H9 (cell line): ENCODE measurements at regions not wholly inside any gene's neighbourhood (a gene's known extent, or its start where the extent isn't known, plus 50 kb on each side); places are given as distances from the start of the nearest gene placed in this dataset.
A peak's percentile ranks its signal among the peaks of the same experiment; 100 is the strongest.

Experiments
- DNase-seq: peaks from one replicate; pipeline ENCODE4 v3.0.0-alpha.2; 2017
- H2AFZ ChIP-seq: one replicate; pipeline ENCODE4 v1.6.1; 2013; ENCODE audit warnings: mild to moderate bottlenecking, low read length, control low read depth, moderate library complexity
- H2AK5ac ChIP-seq: 2 replicates; pipeline ENCODE4 v1.6.1; 2013; ENCODE audit warnings: low read length, control low read depth, mixed read lengths; ENCODE audit not compliant: insufficient read length
- H2BK120ac ChIP-seq: one replicate; pipeline ENCODE4 v1.6.1; 2013; ENCODE audit warnings: low read depth, mild to moderate bottlenecking, low read length, control low read depth, inconsistent platforms; ENCODE audit not compliant: poor library complexity, severe bottlenecking
- H2BK12ac ChIP-seq: 2 replicates; pipeline ENCODE4 v1.6.1; 2013; ENCODE audit warnings: low read length, control low read depth, mixed read lengths, low read depth; ENCODE audit not compliant: insufficient read length
- H2BK15ac ChIP-seq: 2 replicates; pipeline ENCODE4 v1.6.1; 2013; ENCODE audit warnings: low read depth, low read length, control low read depth
- H2BK20ac ChIP-seq: one replicate; pipeline ENCODE4 v1.6.1; 2013; ENCODE audit warnings: low read depth, mild to moderate bottlenecking, low read length, control low read depth, inconsistent platforms; ENCODE audit not compliant: poor library complexity, severe bottlenecking
- H2BK5ac ChIP-seq: 2 replicates; pipeline ENCODE4 v1.6.1; 2013; ENCODE audit warnings: low read length, control low read depth, mixed read lengths; ENCODE audit not compliant: insufficient read length
- H3K14ac ChIP-seq: 2 replicates; pipeline ENCODE4 v1.6.1; 2013; ENCODE audit warnings: low read length, control low read depth; ENCODE audit not compliant: insufficient read depth
- H3K18ac ChIP-seq: 2 replicates; pipeline ENCODE4 v1.6.1; 2013; ENCODE audit warnings: low read depth, mild to moderate bottlenecking, mixed read lengths, low read length, control low read depth; ENCODE audit not compliant: insufficient read length
- H3K23ac ChIP-seq: 2 replicates; pipeline ENCODE4 v1.6.1; 2013; ENCODE audit warnings: low read length, control low read depth, mixed read lengths, low read depth; ENCODE audit not compliant: insufficient read length
- H3K23me2 ChIP-seq: 2 replicates; pipeline ENCODE4 v1.6.1; 2013; ENCODE audit warnings: low read depth, mild to moderate bottlenecking, mixed read lengths, low read length, control low read depth; ENCODE audit not compliant: insufficient read length, poor library complexity, severe bottlenecking
- H3K27ac ChIP-seq: 2 replicates; pipeline ENCODE4 v1.5.1; 2013; ENCODE audit warnings: low read length, control low read depth, mixed read lengths, low read depth; ENCODE audit not compliant: insufficient read length
- H3K27me3 ChIP-seq: 2 replicates; pipeline ENCODE4 v1.6.1; 2013; ENCODE audit warnings: low read length, control low read depth, inconsistent platforms; ENCODE audit not compliant: insufficient read depth
- H3K4ac ChIP-seq: 2 replicates; pipeline ENCODE4 v1.6.1; 2013; ENCODE audit warnings: low read depth, mild to moderate bottlenecking, control low read depth, inconsistent platforms, low read length, moderate library complexity
- H3K4me1 ChIP-seq: 2 replicates; pipeline ENCODE4 v1.6.1; 2013; ENCODE audit warnings: low read length, control low read depth, inconsistent platforms; ENCODE audit not compliant: insufficient read depth
- H3K4me2 ChIP-seq: 2 replicates; pipeline ENCODE4 v1.6.1; 2013; ENCODE audit warnings: low read length, control low read depth, mixed read lengths; ENCODE audit not compliant: insufficient read length, insufficient read depth
- H3K56ac ChIP-seq: 2 replicates; pipeline ENCODE4 v1.6.1; 2013; ENCODE audit warnings: low read depth, mild to moderate bottlenecking, mixed read lengths, low read length, control low read depth; ENCODE audit not compliant: insufficient read length
- H3K79me1 ChIP-seq: 2 replicates; pipeline ENCODE4 v1.6.1; 2013; ENCODE audit warnings: low read depth, mild to moderate bottlenecking, moderate library complexity, low read length, control low read depth, inconsistent platforms; ENCODE audit not compliant: insufficient read depth, poor library complexity, severe bottlenecking
- H3K79me2 ChIP-seq: 2 replicates; pipeline ENCODE4 v1.6.1; 2013; ENCODE audit warnings: low read length, control low read depth, inconsistent platforms; ENCODE audit not compliant: insufficient read depth
- H3K9ac ChIP-seq: 2 replicates; pipeline ENCODE4 v1.6.1; 2013; ENCODE audit warnings: low read length, control low read depth, mixed read lengths; ENCODE audit not compliant: insufficient read length; ENCODE audit errors: extremely low read depth
- H3K9me3 ChIP-seq: one replicate; pipeline ENCODE4 v1.6.1; 2013; ENCODE audit warnings: low read depth, low read length, inconsistent platforms; ENCODE audit not compliant: control insufficient read depth
- H3T11ph ChIP-seq: one replicate; pipeline ENCODE4 v1.6.1; 2013; ENCODE audit warnings: mild to moderate bottlenecking, low read length, control low read depth, inconsistent platforms
- H4K20me1 ChIP-seq: one replicate; pipeline ENCODE4 v1.6.1; 2013; ENCODE audit not compliant: control insufficient read depth, insufficient read length, insufficient read depth
- H4K5ac ChIP-seq: 2 replicates; pipeline ENCODE4 v1.6.1; 2013; ENCODE audit warnings: low read depth, mild to moderate bottlenecking, mixed read lengths, low read length, control low read depth; ENCODE audit not compliant: insufficient read length
- H4K8ac ChIP-seq: replicated peaks from 2 replicates; pipeline ENCODE4 v1.6.1; 2013; ENCODE audit warnings: low read length, control low read depth, mixed read lengths, low read depth; ENCODE audit not compliant: insufficient read length
- H4K91ac ChIP-seq: 2 replicates; pipeline ENCODE4 v1.6.1; 2013; ENCODE audit warnings: low read depth, mild to moderate bottlenecking, moderate library complexity, mixed read lengths, low read length, control low read depth; ENCODE audit not compliant: insufficient read length
- H3K27ac Mint-ChIP-seq, 3 experiments: 2 replicates in 2 of 3; 3 replicates in 1 of 3; pipeline ENCODE4 v1.8.0; 2020 to 2021; ENCODE audit warnings: mixed read lengths in 3 of 3, mild to moderate bottlenecking in 1 of 3, moderate library complexity in 1 of 3
- H3K27me3 Mint-ChIP-seq: 2 replicates; pipeline ENCODE4 v1.8.0; 2021; ENCODE audit warnings: low read depth, mild to moderate bottlenecking, moderate library complexity, mixed read lengths
- H3K36me3 Mint-ChIP-seq, 3 experiments: 2 replicates in 2 of 3; 3 replicates in 1 of 3; pipeline ENCODE4 v1.8.0; 2020 to 2021; ENCODE audit warnings: low read depth in 3 of 3, mixed read lengths in 3 of 3; ENCODE audit not compliant: insufficient read depth in 1 of 3
- H3K4me1 Mint-ChIP-seq, 2 experiments: 2 replicates each; pipeline ENCODE4 v1.8.0; 2020; ENCODE audit warnings: mixed read lengths in 2 of 2
- H3K4me3 Mint-ChIP-seq, 2 experiments: 2 replicates in 1 of 2; 3 replicates in 1 of 2; pipeline ENCODE4 v1.8.0; 2020 to 2021; ENCODE audit warnings: mild to moderate bottlenecking in 2 of 2, mixed read lengths in 2 of 2, moderate library complexity in 1 of 2
- H3K9me3 Mint-ChIP-seq, 2 experiments: 2 replicates in 1 of 2; 3 replicates in 1 of 2; pipeline ENCODE4 v1.8.0; 2020; ENCODE audit warnings: mild to moderate bottlenecking in 2 of 2, mixed read lengths in 2 of 2, moderate library complexity in 1 of 2
- CTCF ChIP-seq: fragments of 200-600 bp; sonication (generic); conservative IDR thresholded peaks from 3 replicates; pipeline ENCODE4 v1.8.0; 2021; ENCODE audit warnings: antibody characterized with exemption, mild to moderate bottlenecking
- WGBS: extraction: QIAGEN DNeasy Blood & Tissue Kit; methylation state at CpG from one replicate; pipeline ENCODE4 v1.1.7; 2013; ENCODE audit warnings: missing lambda C conversion rate, low lambda C conversion rate, mixed read lengths; ENCODE audit not compliant: insufficient read length; ENCODE audit errors: extremely low coverage; 5-methylcytosine and 5-hydroxymethylcytosine counted together

GRCh38 chr6:167558246-167559177 lies 233.6 kb downstream of the TTLL2 start:
- H2BK15ac ChIP-seq, result no peak overlapping the region
- H2BK12ac ChIP-seq, result no peak overlapping the region
- no peaks in the 10 kb centered on the region; the same call in 1 of the 2 replicates for H3K4me1 ChIP-seq
- Mint-ChIP-seq H3K4me3 (no peak overlapping the region), H3K27me3 (peaks cover 7% of the 10 kb centered on the region), H3K4me1 (peaks cover 3 to 5% of the 10 kb centered on the region in 2 experiments; a peak in 3 of 4 replicates), H3K36me3 (no peaks in the 10 kb centered on the region; a peak in 3 of 7 replicates), H3K27ac (peak overlapping the region in 1 of 3 experiments; percentile 22; a peak in 1 of 7 replicates), H3K9me3 (peaks cover 6 to 10% of the 10 kb centered on the region in 2 experiments)
- no CpG with 5 or more reads among the region's 14 CpGs for WGBS
- no peak overlapping the region for H2AK5ac ChIP-seq
- DNase-seq, result no peak
- H4K20me1 ChIP-seq, result peaks cover 3% of the 10 kb centered on the region
- H4K8ac ChIP-seq, result no peak overlapping the region
- no peak overlapping the region for H2BK120ac ChIP-seq
- no peak overlapping the region for H3K23ac ChIP-seq
- H4K91ac ChIP-seq, result no peak overlapping the region
- H3K79me2 ChIP-seq, result no peaks in the 10 kb centered on the region
- no peaks in the 10 kb centered on the region for H3K27me3 ChIP-seq
- H3T11ph ChIP-seq, result no peak overlapping the region
- H3K23me2 ChIP-seq, result peaks cover 4% of the 10 kb centered on the region
- H3K27ac ChIP-seq, result no peak overlapping the region
- H2AFZ ChIP-seq, result no peak overlapping the region
- H3K9ac ChIP-seq, result no peak overlapping the region
- TF ChIP-seq CTCF, result no peak
- H3K4ac ChIP-seq, result no peak overlapping the region
- peak overlapping the region; percentile 36; the same call in 1 of the 2 replicates for H3K14ac ChIP-seq
- H4K5ac ChIP-seq, result peak overlapping the region; percentile 50
- H2BK5ac ChIP-seq, result no peak overlapping the region
- no peak overlapping the region for H2BK20ac ChIP-seq
- H3K18ac ChIP-seq, result no peak overlapping the region
- no peak overlapping the region for H3K56ac ChIP-seq
- no peaks in the 10 kb centered on the region for H3K9me3 ChIP-seq
- H3K79me1 ChIP-seq, result no peaks in the 10 kb centered on the region
- no peak overlapping the region for H3K4me2 ChIP-seq
